HFFc6 (cell line): ENCODE measurements at regions not wholly inside any gene's neighbourhood (a gene's known extent, or its start where the extent isn't known, plus 50 kb on each side); places are given as distances from the start of the nearest gene placed in this dataset.

Source experiments
- DNase-seq: peaks from one replicate; pipeline ENCODE4 v3.0.0-alpha.2; 2018
- H3K27ac Mint-ChIP-seq: 2 replicates; pipeline ENCODE4 v1.8.0; 2020; ENCODE audit warnings: mild to moderate bottlenecking, mixed read lengths
- H3K27me3 Mint-ChIP-seq: 2 replicates; pipeline ENCODE4 v1.8.0; 2021; ENCODE audit warnings: mild to moderate bottlenecking, moderate library complexity, mixed read lengths; ENCODE audit not compliant: insufficient read depth
- H3K36me3 Mint-ChIP-seq: 2 replicates; pipeline ENCODE4 v1.8.0; 2021; ENCODE audit warnings: low read depth, mixed read lengths
- H3K4me1 Mint-ChIP-seq: 2 replicates; pipeline ENCODE4 v1.8.0; 2020; ENCODE audit warnings: low read depth, mixed read lengths
- H3K4me3 Mint-ChIP-seq: 2 replicates; pipeline ENCODE4 v1.8.0; 2020; ENCODE audit warnings: mild to moderate bottlenecking, moderate library complexity, mixed read lengths
- H3K9me3 Mint-ChIP-seq: 2 replicates; pipeline ENCODE4 v1.8.0; 2020; ENCODE audit warnings: mild to moderate bottlenecking, mixed read lengths
- CTCF ChIP-seq: fragments of 200-600 bp; sonication (generic); IDR thresholded peaks from 2 replicates; pipeline ENCODE4 v1.5.0; 2021; ENCODE audit warnings: antibody characterized with exemption, mild to moderate bottlenecking

- Mint-ChIP-seq H3K36me3 (0 out of 2 replicates have a peak, but pooled peaks cover 4% of the 10 kb centered on the region), H3K9me3 (peaks cover 63% of the 10 kb centered on the region), H3K4me3 (no peak overlapping the region), H3K4me1 (no peaks in the 10 kb centered on the region), H3K27ac (no peak overlapping the region), H3K27me3 (no peaks in the 10 kb centered on the region; the same call in 1 of the 2 replicates)
- no peak for DNase-seq
- TF ChIP-seq CTCF, result no peak
These were observed 325.8 kb upstream of the CTNNB1 start for GRCh38 chr3:40873476-40873875.

GRCh38 chr3:40873934-40874699, 325.2 kb upstream of the CTNNB1 start:
- Mint-ChIP-seq H3K9me3 (peaks cover 62% of the 10 kb centered on the region), H3K27me3 (no peaks in the 10 kb centered on the region; the same call in 1 of the 2 replicates), H3K4me1 (no peaks in the 10 kb centered on the region)

GRCh38 chr3:40875581-40875980, 323.7 kb upstream of the CTNNB1 start:
- DNase-seq, result no peak
- no peak overlapping the region for H3K4me3 Mint-ChIP-seq
- no peaks in the 10 kb centered on the region for H3K4me1 Mint-ChIP-seq
- no peaks in the 10 kb centered on the region; the same call in 1 of the 2 replicates for H3K27me3 Mint-ChIP-seq
- no peak overlapping the region for H3K27ac Mint-ChIP-seq
- peaks cover 58% of the 10 kb centered on the region for H3K9me3 Mint-ChIP-seq
- 0 out of 2 replicates have a peak, but pooled peaks cover 4% of the 10 kb centered on the region for H3K36me3 Mint-ChIP-seq
- TF ChIP-seq CTCF, result no peak

More at GRCh38 chr3:40873934-40874699, 325.2 kb upstream of the CTNNB1 start:
- no peak for TF ChIP-seq CTCF
- no peak overlapping the region for H3K27ac Mint-ChIP-seq
- H3K36me3 Mint-ChIP-seq, result 0 out of 2 replicates have a peak, but pooled peaks cover 4% of the 10 kb centered on the region
- no peak overlapping the region for H3K4me3 Mint-ChIP-seq
- no peak for DNase-seq

- H3K36me3 Mint-ChIP-seq, result 0 out of 2 replicates have a peak, but pooled peaks cover 4% of the 10 kb centered on the region
- H3K4me1 Mint-ChIP-seq, result no peaks in the 10 kb centered on the region
- no peak for TF ChIP-seq CTCF
- no peak for DNase-seq
- no peak overlapping the region for H3K4me3 Mint-ChIP-seq
- peaks cover 58% of the 10 kb centered on the region for H3K9me3 Mint-ChIP-seq
- no peak overlapping the region for H3K27ac Mint-ChIP-seq
- no peaks in the 10 kb centered on the region; the same call in 1 of the 2 replicates for H3K27me3 Mint-ChIP-seq
These were observed 323.3 kb upstream of the CTNNB1 start for GRCh38 chr3:40876009-40876408.

- no peak overlapping the region for H3K4me3 Mint-ChIP-seq
- no peaks in the 10 kb centered on the region for H3K4me1 Mint-ChIP-seq
- H3K27ac Mint-ChIP-seq, result no peak overlapping the region
- no peaks in the 10 kb centered on the region; the same call in 1 of the 2 replicates for H3K27me3 Mint-ChIP-seq
- TF ChIP-seq CTCF, result no peak
- no peak for DNase-seq
- peaks cover 59% of the 10 kb centered on the region for H3K9me3 Mint-ChIP-seq
- 0 out of 2 replicates have a peak, but pooled peaks cover 4% of the 10 kb centered on the region for H3K36me3 Mint-ChIP-seq
These were observed 322.8 kb upstream of the CTNNB1 start for GRCh38 chr3:40876496-40876895.
